Left ventricle myocardium inferior (tissue), 1 donor: ENCODE measurements at regions not wholly inside any gene's neighbourhood (a gene's known extent, or its start where the extent isn't known, plus 50 kb on each side); places are given as distances from the start of the nearest gene placed in this dataset.

Experiments used
- DNase-seq: peaks from one replicate; pipeline ENCODE4 v3.0.0-alpha.2; 2020
- H3K27ac ChIP-seq: fragments of 200-600 bp; replicated peaks from 2 replicates; pipeline ENCODE4 v1.8.0; 2021
- H3K27me3 ChIP-seq: fragments of 200-600 bp; 2 replicates; pipeline ENCODE4 v1.8.0; 2021; ENCODE audit warnings: low read depth
- H3K36me3 ChIP-seq: fragments of 200-600 bp; 2 replicates; pipeline ENCODE4 v1.8.0; 2021
- H3K4me1 ChIP-seq: fragments of 200-600 bp; 2 replicates; pipeline ENCODE4 v1.8.0; 2021
- H3K4me3 ChIP-seq: fragments of 200-600 bp; 2 replicates; pipeline ENCODE4 v1.8.0; 2021; ENCODE audit warnings: mild to moderate bottlenecking, moderate library complexity
- H3K9me3 ChIP-seq: fragments of 200-600 bp; replicated peaks from 2 replicates; pipeline ENCODE4 v1.8.0; 2021
- intact Hi-C: fragments of 100-400 bp; cut with micrococcal nuclease; formaldehyde crosslinking; loops from one replicate; pipeline ENCODE4 v1.11.0; 2022
- TF ChIP-seq, protein P1 (sequence below): fragments of 200-600 bp; IDR thresholded peaks from 2 replicates; pipeline ENCODE4 v1.8.0; 2021; ENCODE audit warnings: antibody characterized with exemption, mild to moderate bottlenecking, borderline replicate concordance
- donor health status: DM: no; HTN: yes; CAD: no; lungs with severe emphysema.

GRCh38 chr10:22476601-22477321 is 131.5 kb downstream of the SPAG6 start:
- H3K4me3 ChIP-seq: peak overlapping the region; percentile 63
- intact Hi-C loops: no loop called here
- TF ChIP-seq, protein P1, sequence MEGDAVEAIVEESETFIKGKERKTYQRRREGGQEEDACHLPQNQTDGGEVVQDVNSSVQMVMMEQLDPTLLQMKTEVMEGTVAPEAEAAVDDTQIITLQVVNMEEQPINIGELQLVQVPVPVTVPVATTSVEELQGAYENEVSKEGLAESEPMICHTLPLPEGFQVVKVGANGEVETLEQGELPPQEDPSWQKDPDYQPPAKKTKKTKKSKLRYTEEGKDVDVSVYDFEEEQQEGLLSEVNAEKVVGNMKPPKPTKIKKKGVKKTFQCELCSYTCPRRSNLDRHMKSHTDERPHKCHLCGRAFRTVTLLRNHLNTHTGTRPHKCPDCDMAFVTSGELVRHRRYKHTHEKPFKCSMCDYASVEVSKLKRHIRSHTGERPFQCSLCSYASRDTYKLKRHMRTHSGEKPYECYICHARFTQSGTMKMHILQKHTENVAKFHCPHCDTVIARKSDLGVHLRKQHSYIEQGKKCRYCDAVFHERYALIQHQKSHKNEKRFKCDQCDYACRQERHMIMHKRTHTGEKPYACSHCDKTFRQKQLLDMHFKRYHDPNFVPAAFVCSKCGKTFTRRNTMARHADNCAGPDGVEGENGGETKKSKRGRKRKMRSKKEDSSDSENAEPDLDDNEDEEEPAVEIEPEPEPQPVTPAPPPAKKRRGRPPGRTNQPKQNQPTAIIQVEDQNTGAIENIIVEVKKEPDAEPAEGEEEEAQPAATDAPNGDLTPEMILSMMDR: no peak
- H3K4me1 ChIP-seq: peaks cover 22% of the 10 kb centered on the region
- H3K36me3 ChIP-seq: no peaks in the 10 kb centered on the region
- DNase-seq: no peak
- no peaks in the 10 kb centered on the region for H3K9me3 ChIP-seq
- H3K27ac ChIP-seq: no peak overlapping the region
- H3K27me3 ChIP-seq: peaks cover 73% of the 10 kb centered on the region

GRCh38 chr10:22477334-22478287 is 132.3 kb downstream of the SPAG6 start:
- no peaks in the 10 kb centered on the region for H3K36me3 ChIP-seq
- no peak for DNase-seq
- TF ChIP-seq, protein P1: no peak
- H3K27me3 ChIP-seq: peaks cover 64% of the 10 kb centered on the region
- no peak overlapping the region for H3K27ac ChIP-seq
- peaks cover 22% of the 10 kb centered on the region for H3K4me1 ChIP-seq
- no peaks in the 10 kb centered on the region for H3K9me3 ChIP-seq
- H3K4me3 ChIP-seq: peak overlapping the region; percentile 63
- intact Hi-C loops: no loop called here

DNA sequence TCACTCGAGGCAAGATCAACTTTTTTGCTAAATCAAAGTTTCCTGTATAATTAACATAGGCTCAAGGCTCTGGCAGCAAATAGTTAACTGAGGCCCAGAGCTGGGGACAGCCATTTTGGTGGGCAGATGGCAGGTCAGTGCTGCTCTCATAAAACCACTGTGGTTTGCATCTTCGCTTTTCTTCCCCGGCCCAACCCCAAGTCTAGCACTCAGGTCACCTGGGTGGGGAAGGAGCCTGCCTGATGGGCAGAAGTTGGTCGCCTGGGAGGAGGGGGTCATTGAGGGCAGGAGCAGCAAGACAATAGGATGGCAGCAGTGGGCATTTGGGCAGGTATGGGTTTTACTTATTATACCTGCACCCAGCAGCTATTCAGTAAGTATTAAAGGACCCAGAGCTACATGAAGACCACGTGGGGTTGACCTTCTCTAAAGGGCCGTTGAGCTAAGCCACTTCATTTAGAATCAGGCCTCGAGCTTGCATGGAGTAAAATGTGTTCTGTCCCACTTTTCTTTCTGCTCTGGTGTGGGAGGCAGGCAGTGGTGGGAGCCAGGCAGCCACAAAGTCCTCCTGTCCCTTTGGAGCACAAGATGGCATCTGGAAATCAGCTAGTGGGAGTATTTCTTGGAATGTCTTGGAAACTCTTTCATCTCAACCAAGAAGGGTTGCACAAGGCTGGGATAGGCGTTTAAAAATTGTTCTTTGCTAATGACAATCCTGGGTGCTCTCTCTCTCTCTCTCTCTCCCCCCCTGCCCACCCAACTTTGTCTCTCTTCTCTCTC is 133.4 kb downstream of the SPAG6 start:
- peaks cover 22% of the 10 kb centered on the region for H3K4me1 ChIP-seq
- no peak overlapping the region for H3K27ac ChIP-seq
- no peak overlapping the region for H3K4me3 ChIP-seq
- TF ChIP-seq, protein P1: no peak
- H3K9me3 ChIP-seq: no peaks in the 10 kb centered on the region
- intact Hi-C loops: no loop called here
- H3K27me3 ChIP-seq: peaks cover 53% of the 10 kb centered on the region
- DNase-seq: no peak
- H3K36me3 ChIP-seq: no peaks in the 10 kb centered on the region

DNA sequence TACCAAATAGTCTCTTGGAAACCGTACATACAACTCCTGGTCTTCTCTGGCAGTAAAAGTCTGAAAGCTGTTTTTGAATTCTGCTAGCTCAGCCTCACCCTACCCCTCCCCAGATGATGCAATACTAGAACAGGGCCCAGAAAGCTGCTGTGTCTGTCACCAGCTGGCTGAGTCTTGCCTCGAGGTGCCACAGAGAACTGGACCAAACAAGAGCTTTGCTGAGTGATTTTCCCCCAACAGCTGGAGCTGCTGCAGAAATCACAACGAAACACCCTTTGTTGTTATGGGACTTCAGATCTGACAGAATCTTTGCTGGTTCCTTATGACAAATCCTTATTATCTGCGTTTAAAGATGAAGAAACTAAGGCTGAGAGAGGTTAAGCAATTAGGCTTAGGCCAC is 134.1 kb downstream of the SPAG6 start:
- no peak overlapping the region for H3K27ac ChIP-seq
- H3K36me3 ChIP-seq: no peaks in the 10 kb centered on the region
- no peaks in the 10 kb centered on the region for H3K9me3 ChIP-seq
- H3K4me1 ChIP-seq: peaks cover 22% of the 10 kb centered on the region
- peak; percentile 34 for DNase-seq
- H3K27me3 ChIP-seq: peaks cover 46% of the 10 kb centered on the region
- intact Hi-C loops: no loop called here
- TF ChIP-seq, protein P1: no peak
- H3K4me3 ChIP-seq: no peak overlapping the region

- no peak overlapping the region for H3K4me3 ChIP-seq
- peaks cover 30% of the 10 kb centered on the region for H3K27me3 ChIP-seq
- TF ChIP-seq, protein P1: no peak
- no peak for DNase-seq
- no peaks in the 10 kb centered on the region for H3K9me3 ChIP-seq
- H3K4me1 ChIP-seq: peaks cover 15% of the 10 kb centered on the region
- intact Hi-C loops: no loop called here
- H3K27ac ChIP-seq: no peak overlapping the region
- H3K36me3 ChIP-seq: no peaks in the 10 kb centered on the region
These were observed 135.8 kb downstream of the SPAG6 start for GRCh38 chr10:22481106-22481505.
